Endodermal cell (in vitro differentiated cells): ENCODE measurements at regions not wholly inside any gene's neighbourhood (a gene's known extent, or its start where the extent isn't known, plus 50 kb on each side); places are given as distances from the start of the nearest gene placed in this dataset.

Experiments used
- DNase-seq: peaks from one replicate; pipeline ENCODE4 v3.0.0-alpha.2; 2017
- H3K27ac ChIP-seq: 2 replicates; pipeline ENCODE4 v1.5.1; 2013; ENCODE audit warnings: mild to moderate bottlenecking, low read depth, low read length, moderate library complexity
- H3K27me3 ChIP-seq: 2 replicates; pipeline ENCODE4 v1.6.1; 2013; ENCODE audit warnings: mild to moderate bottlenecking, low read length, moderate library complexity; ENCODE audit not compliant: insufficient read depth, control insufficient read depth, poor library complexity, severe bottlenecking
- H3K36me3 ChIP-seq: 2 replicates; pipeline ENCODE4 v1.7.0; 2013; ENCODE audit warnings: mild to moderate bottlenecking, low read length, moderate library complexity; ENCODE audit not compliant: control insufficient read depth, insufficient read depth
- H3K4me1 ChIP-seq: one replicate; pipeline ENCODE4 v1.7.0; 2013; ENCODE audit warnings: low read length; ENCODE audit not compliant: control insufficient read depth, insufficient read depth
- H3K4me3 ChIP-seq: 2 replicates; pipeline ENCODE4 v1.5.1; 2013; ENCODE audit warnings: mild to moderate bottlenecking, low read length, moderate library complexity
- H3K9ac ChIP-seq: 2 replicates; pipeline ENCODE4 v1.6.1; 2013; ENCODE audit warnings: mild to moderate bottlenecking, low read length, moderate library complexity; ENCODE audit not compliant: poor library complexity, severe bottlenecking; ENCODE audit errors: extremely low read depth
- H3K9me3 ChIP-seq: 2 replicates; pipeline ENCODE4 v1.6.1; 2013; ENCODE audit warnings: mild to moderate bottlenecking, low read length, moderate library complexity; ENCODE audit not compliant: control insufficient read depth
- H3K27ac Mint-ChIP-seq: 2 replicates; pipeline ENCODE4 v1.8.0; 2020; ENCODE audit warnings: mixed read lengths
- H3K27me3 Mint-ChIP-seq: 2 replicates; pipeline ENCODE4 v1.8.0; 2021; ENCODE audit warnings: mild to moderate bottlenecking, mixed read lengths; ENCODE audit not compliant: insufficient read depth
- H3K36me3 Mint-ChIP-seq: 2 replicates; pipeline ENCODE4 v1.8.0; 2020; ENCODE audit warnings: low read depth, mixed read lengths
- H3K4me1 Mint-ChIP-seq: 2 replicates; pipeline ENCODE4 v1.8.0; 2020; ENCODE audit warnings: mixed read lengths
- H3K4me3 Mint-ChIP-seq: 2 replicates; pipeline ENCODE4 v1.8.0; 2020; ENCODE audit warnings: mild to moderate bottlenecking, moderate library complexity, mixed read lengths
- H3K9me3 Mint-ChIP-seq: 2 replicates; pipeline ENCODE4 v1.8.0; 2020; ENCODE audit warnings: mild to moderate bottlenecking, mixed read lengths
- CTCF ChIP-seq: fragments of 200-600 bp; sonication (generic); conservative IDR thresholded peaks from 2 replicates; pipeline ENCODE4 v1.5.0; 2021; ENCODE audit warnings: antibody characterized with exemption, mild to moderate bottlenecking
- WGBS, 2 experiments: methylation state at CpG; one replicate each; pipeline versions ENCODE4 v1.1.5 to v1.1.7; 2013; ENCODE audit warnings: missing lambda C conversion rate in 2 of 2, mixed read lengths in 1 of 2; ENCODE audit not compliant: insufficient coverage in 1 of 2, insufficient read length in 1 of 2; 5-methylcytosine and 5-hydroxymethylcytosine counted together

GRCh38 chr2:139217641-139218040 lies 437.5 kb upstream of the NXPH2 start:
- Histone ChIP-seq H3K27me3 (no peaks in the 10 kb centered on the region), H3K4me3 (no peak overlapping the region), H3K27ac (no peak overlapping the region), H3K4me1 (peaks cover 3% of the 10 kb centered on the region), H3K9ac (no peak overlapping the region), H3K9me3 (no peaks in the 10 kb centered on the region), H3K36me3 (no peaks in the 10 kb centered on the region)
- Mint-ChIP-seq H3K36me3 (no peaks in the 10 kb centered on the region), H3K27me3 (no peaks in the 10 kb centered on the region), H3K4me3 (no peak overlapping the region), H3K27ac (no peak overlapping the region), H3K9me3 (no peaks in the 10 kb centered on the region), H3K4me1 (peaks cover 5% of the 10 kb centered on the region)
- TF ChIP-seq CTCF = no peak
- no peak for DNase-seq
- WGBS, 2 experiments = 88 to 94% methylated on average over 3 of the region's 3 CpGs

GRCh38 chr2:139216435-139216834 lies 436.2 kb upstream of the NXPH2 start:
- Histone ChIP-seq H3K9me3 (no peaks in the 10 kb centered on the region), H3K36me3 (no peaks in the 10 kb centered on the region), H3K27me3 (no peaks in the 10 kb centered on the region), H3K4me3 (no peak overlapping the region), H3K9ac (no peak overlapping the region), H3K27ac (no peak overlapping the region), H3K4me1 (peaks cover 3% of the 10 kb centered on the region)
- H3K4me1 Mint-ChIP-seq = peaks cover 5% of the 10 kb centered on the region
- no peaks in the 10 kb centered on the region for H3K27me3 Mint-ChIP-seq
- H3K27ac Mint-ChIP-seq = no peak overlapping the region
- H3K4me3 Mint-ChIP-seq = no peak overlapping the region
- DNase-seq = no peak
- H3K9me3 Mint-ChIP-seq = no peaks in the 10 kb centered on the region
- H3K36me3 Mint-ChIP-seq = no peaks in the 10 kb centered on the region
- no peak for TF ChIP-seq CTCF

GRCh38 chr2:139214801-139215200 lies 434.6 kb upstream of the NXPH2 start:
- no peak overlapping the region for H3K9ac ChIP-seq
- 93 to 100% methylated on average over 1 to 2 of the region's 2 CpGs for WGBS, 2 experiments
- H3K4me1 ChIP-seq = peaks cover 3% of the 10 kb centered on the region
- Mint-ChIP-seq H3K27ac (no peak overlapping the region), H3K9me3 (no peaks in the 10 kb centered on the region), H3K27me3 (no peaks in the 10 kb centered on the region), H3K36me3 (no peaks in the 10 kb centered on the region), H3K4me1 (peaks cover 5% of the 10 kb centered on the region), H3K4me3 (no peak overlapping the region)
- TF ChIP-seq CTCF = no peak
- no peaks in the 10 kb centered on the region for H3K27me3 ChIP-seq
- no peak for DNase-seq
- H3K27ac ChIP-seq = no peak overlapping the region
- no peaks in the 10 kb centered on the region for H3K9me3 ChIP-seq
- H3K36me3 ChIP-seq = no peaks in the 10 kb centered on the region
- H3K4me3 ChIP-seq = no peak overlapping the region
